Left ventricle myocardium superior (tissue), 1 donor: ENCODE measurements at regions not wholly inside any gene's neighbourhood (a gene's known extent, or its start where the extent isn't known, plus 50 kb on each side); places are given as distances from the start of the nearest gene placed in this dataset.

Experiments used
- ATAC-seq: fragments of 200-7000 bp; cut with Tn5 transposase; one replicate; pipeline ENCODE4 v1.9.1; 2020; ENCODE audit warnings: mild to moderate bottlenecking, moderate library complexity
- DNase-seq: peaks from one replicate; pipeline ENCODE4 v3.0.0-alpha.2; 2020
- intact Hi-C: fragments of 100-400 bp; cut with micrococcal nuclease; formaldehyde crosslinking; loops from one replicate; pipeline ENCODE4 v1.11.0; 2022
- donor health status: DM: no; HTN: yes; CAD: no; lungs with severe emphysema.

- intact Hi-C loops: no loop called here
- no peak for DNase-seq
- no peak for ATAC-seq
These were observed 402.4 kb downstream of the ETS1 start for GRCh38 chr11:128184981-128185380.

- no peak for DNase-seq
- intact Hi-C loops: no loop called here
- no peak for ATAC-seq
These were observed 404.5 kb downstream of the ETS1 start for GRCh38 chr11:128182844-128183243.

- DNase-seq (no peak), ATAC-seq (no peak)
- intact Hi-C loops: no loop called here
These were observed 405.4 kb downstream of the ETS1 start for GRCh38 chr11:128181984-128182383.

- ATAC-seq: no peak
- DNase-seq: no peak
- intact Hi-C loops: no loop called here
These were observed 406.3 kb downstream of the ETS1 start for GRCh38 chr11:128181088-128181480.

- DNase-seq (no peak), ATAC-seq (no peak)
- intact Hi-C loops: no loop called here
These were observed 406.8 kb downstream of the ETS1 start for GRCh38 chr11:128180441-128181087.

- ATAC-seq (no peak), DNase-seq (no peak)
- intact Hi-C loops: loop anchor here (10.0 kb wide), 2 partner anchors 105 to 655 kb away; no protein-coding TSS in a partner anchor
These were observed 407.8 kb downstream of the ETS1 start for GRCh38 chr11:128179512-128179911.

- DNase-seq (no peak), ATAC-seq (no peak)
- intact Hi-C loops: loop anchor here (10.0 kb wide), 2 partner anchors 106 to 656 kb away; no protein-coding TSS in a partner anchor
These were observed 408.3 kb downstream of the ETS1 start for GRCh38 chr11:128179039-128179438.

- no peak for DNase-seq
- intact Hi-C loops: loop anchor here (5.0 to 10.0 kb wide), 3 partner anchors 110 to 660 kb away; no protein-coding TSS in a partner anchor
- no peak for ATAC-seq
These were observed 412.7 kb downstream of the ETS1 start for GRCh38 chr11:128174465-128175291.

GRCh38 chr11:128172046-128172878, 415.1 kb downstream of the ETS1 start:
- DNase-seq (peak; percentile 81), ATAC-seq (peak; percentile 77)
- intact Hi-C loops: loop anchor here (5.0 to 10.0 kb wide), 3 partner anchors 113 to 663 kb away; no protein-coding TSS in a partner anchor

GRCh38 chr11:128171506-128171905, 415.9 kb downstream of the ETS1 start:
- ATAC-seq (no peak), DNase-seq (no peak)
- intact Hi-C loops: loop anchor here (5.0 to 10.0 kb wide), 3 partner anchors 113 to 663 kb away; no protein-coding TSS in a partner anchor

GRCh38 chr11:128165572-128165971, 421.8 kb downstream of the ETS1 start:
- intact Hi-C loops: no loop called here
- DNase-seq: no peak
- ATAC-seq: no peak

- intact Hi-C loops: no loop called here
- DNase-seq: no peak
- ATAC-seq: no peak
These were observed 423.1 kb downstream of the ETS1 start for GRCh38 chr11:128164080-128164741.

GRCh38 chr11:128161994-128162393, 425.4 kb downstream of the ETS1 start:
- no peak for ATAC-seq
- intact Hi-C loops: no loop called here

GRCh38 chr11:128161436-128161835, 425.9 kb downstream of the ETS1 start:
- DNase-seq: no peak
- intact Hi-C loops: no loop called here
- ATAC-seq: no peak

More at GRCh38 chr11:128161994-128162393, 425.4 kb downstream of the ETS1 start:
- no peak for DNase-seq

- DNase-seq (no peak), ATAC-seq (no peak)
- intact Hi-C loops: loop anchor here (5.0 kb wide), 1 partner anchor 127 kb away; no protein-coding TSS in a partner anchor
These were observed 428.5 kb downstream of the ETS1 start for GRCh38 chr11:128158860-128159259.

- intact Hi-C loops: loop anchor here (5.0 kb wide), 1 partner anchor 125 kb away; no protein-coding TSS in a partner anchor
- ATAC-seq (peak; percentile 78), DNase-seq (no peak)
These were observed 429.7 kb downstream of the ETS1 start for GRCh38 chr11:128157423-128158298.

- intact Hi-C loops: loop anchor here (5.0 kb wide), 1 partner anchor 124 kb away; no protein-coding TSS in a partner anchor
- DNase-seq: no peak
- no peak for ATAC-seq
These were observed 430.9 kb downstream of the ETS1 start for GRCh38 chr11:128156486-128156885.

GRCh38 chr11:128155590-128155989, 431.8 kb downstream of the ETS1 start:
- DNase-seq: no peak
- ATAC-seq: no peak
- intact Hi-C loops: loop anchor here (5.0 kb wide), 1 partner anchor 123 kb away; no protein-coding TSS in a partner anchor
